OCI-LY3 (cell line): ENCODE measurements at regions not wholly inside any gene's neighbourhood (a gene's known extent, or its start where the extent isn't known, plus 50 kb on each side); places are given as distances from the start of the nearest gene placed in this dataset.

Experiments used
- H2AFZ ChIP-seq: fragments of 200-600, 300-600 bp; shearing (Covaris generic); 2 replicates; pipeline ENCODE4 v1.6.0; 2014; ENCODE audit warnings: antibody characterized with exemption, low read depth, low read length
- H3K27ac ChIP-seq: fragments of 200-600, 300-600 bp; sonication (generic); 2 replicates; pipeline ENCODE4 v1.5.1; 2014; ENCODE audit warnings: mild to moderate bottlenecking, low read length, moderate library complexity, mixed read lengths
- H3K27me3 ChIP-seq: fragments of 200-600, 300-600 bp; sonication (generic); 2 replicates; pipeline ENCODE4 v1.6.1; 2014; ENCODE audit warnings: low read depth, low read length, mixed read lengths
- H3K36me3 ChIP-seq: fragments of 200-600, 300-600 bp; sonication (generic); replicated peaks from 2 replicates; pipeline ENCODE3; 2014; ENCODE audit warnings: low read depth, low read length, mixed read lengths
- H3K4me1 ChIP-seq: fragments of 300-600, 200-600 bp; sonication (generic); 2 replicates; pipeline ENCODE4 v1.6.1; 2014; ENCODE audit warnings: low read length, mixed read lengths
- H3K4me2 ChIP-seq: fragments of 200-600, 300-600 bp; sonication (generic); 2 replicates; pipeline ENCODE4 v1.6.1; 2014; ENCODE audit warnings: low read length, mixed read lengths
- H3K4me3 ChIP-seq: fragments of 300-600, 200-600 bp; sonication (generic); 2 replicates; pipeline ENCODE4 v1.5.1; 2014; ENCODE audit warnings: antibody characterized with exemption, mild to moderate bottlenecking, low read length, moderate library complexity
- H3K79me2 ChIP-seq: fragments of 300-600, 200-600 bp; shearing (Covaris generic); 2 replicates; pipeline ENCODE4 v1.6.1; 2014; ENCODE audit warnings: mild to moderate bottlenecking, low read length, mixed read lengths
- H3K9ac ChIP-seq: fragments of 300-600, 200-600 bp; shearing (Covaris generic); 2 replicates; pipeline ENCODE4 v1.6.0; 2014; ENCODE audit warnings: mild to moderate bottlenecking, low read length, moderate library complexity
- H3K9me3 ChIP-seq: fragments of 200-600, 300-600 bp; shearing (Covaris generic); 2 replicates; pipeline ENCODE4 v1.6.1; 2014; ENCODE audit warnings: low read length, mixed read lengths; ENCODE audit not compliant: insufficient read depth
- H4K20me1 ChIP-seq: fragments of 200-600, 300-600 bp; sonication (generic); 2 replicates; pipeline ENCODE4 v1.6.1; 2016; ENCODE audit warnings: low read length, mixed read lengths; ENCODE audit not compliant: insufficient read depth
- CTCF ChIP-seq: fragments of 200-600, 300-600 bp; sonication (generic); IDR thresholded peaks from 2 replicates; pipeline ENCODE4 v1.5.1; 2014; ENCODE audit warnings: antibody characterized with exemption, low read length, low read depth
- EZH2phosphoT487 ChIP-seq: fragments of 200-600 bp; shearing (Covaris generic); IDR thresholded peaks from 2 replicates; pipeline ENCODE4 v1.6.1; 2018; ENCODE audit warnings: antibody characterized with exemption, mixed run types, low read depth

- Histone ChIP-seq H4K20me1 (no peaks in the 10 kb centered on the region), H3K4me3 (no peak overlapping the region), H3K4me1 (no peaks in the 10 kb centered on the region), H3K9ac (no peak overlapping the region), H3K36me3 (no peaks in the 10 kb centered on the region), H3K4me2 (no peak overlapping the region), H3K27ac (no peak overlapping the region), H3K9me3 (no peaks in the 10 kb centered on the region), H2AFZ (no peak overlapping the region), H3K27me3 (no peaks in the 10 kb centered on the region), H3K79me2 (no peaks in the 10 kb centered on the region)
- no peak for TF ChIP-seq CTCF
Observed at GRCh38 chr14:62626416-62626815, 418.8 kb downstream of the KCNH5 start.

GRCh38 chr14:62629176-62629725 lies 416.0 kb downstream of the KCNH5 start:
- H3K36me3 ChIP-seq, result no peaks in the 10 kb centered on the region
- H2AFZ ChIP-seq, result no peak overlapping the region
- H3K27ac ChIP-seq, result no peak overlapping the region
- H3K79me2 ChIP-seq, result no peaks in the 10 kb centered on the region
- H3K27me3 ChIP-seq, result no peaks in the 10 kb centered on the region
- no peaks in the 10 kb centered on the region for H3K4me1 ChIP-seq
- H4K20me1 ChIP-seq, result no peaks in the 10 kb centered on the region
- H3K9ac ChIP-seq, result no peak overlapping the region
- TF ChIP-seq EZH2phosphoT487 (no peak), CTCF (no peak)
- no peaks in the 10 kb centered on the region for H3K9me3 ChIP-seq
- no peak overlapping the region for H3K4me2 ChIP-seq
- no peak overlapping the region for H3K4me3 ChIP-seq

- Histone ChIP-seq H2AFZ (no peak overlapping the region), H3K4me3 (no peak overlapping the region), H3K9ac (no peak overlapping the region), H3K4me2 (no peak overlapping the region), H3K9me3 (no peaks in the 10 kb centered on the region), H3K79me2 (no peaks in the 10 kb centered on the region), H3K27me3 (no peaks in the 10 kb centered on the region), H4K20me1 (no peaks in the 10 kb centered on the region), H3K4me1 (no peaks in the 10 kb centered on the region), H3K36me3 (no peaks in the 10 kb centered on the region), H3K27ac (no peak overlapping the region)
- TF ChIP-seq CTCF (no peak), EZH2phosphoT487 (no peak)
Observed at GRCh38 chr14:62631176-62631575, 414.1 kb downstream of the KCNH5 start.

- H3K4me2 ChIP-seq, result no peak overlapping the region
- no peaks in the 10 kb centered on the region for H3K79me2 ChIP-seq
- H3K9ac ChIP-seq, result no peak overlapping the region
- TF ChIP-seq CTCF (no peak), EZH2phosphoT487 (no peak)
- H3K27ac ChIP-seq, result no peak overlapping the region
- H3K4me3 ChIP-seq, result no peak overlapping the region
- H3K36me3 ChIP-seq, result no peaks in the 10 kb centered on the region
- H3K4me1 ChIP-seq, result no peaks in the 10 kb centered on the region
- H2AFZ ChIP-seq, result no peak overlapping the region
- no peaks in the 10 kb centered on the region for H4K20me1 ChIP-seq
- H3K27me3 ChIP-seq, result no peaks in the 10 kb centered on the region
- no peaks in the 10 kb centered on the region for H3K9me3 ChIP-seq
Observed at GRCh38 chr14:62632771-62633170, 412.5 kb downstream of the KCNH5 start.
